TTC549 (cell line): ENCODE measurements at regions not wholly inside any gene's neighbourhood (a gene's known extent, or its start where the extent isn't known, plus 50 kb on each side); places are given as distances from the start of the nearest gene placed in this dataset.
"Not testable (repeated sequence)": the region's sequence is repeated elsewhere in the genome, so short reads cannot be mapped to it uniquely, and the experiment has no call there.

Experiments used
- FAIRE-seq: peaks from 2 replicates; lab custom pipeline; 2012; peaks lifted over from hg19 to GRCh38; lab: Jason Lieb, UNC

DNA sequence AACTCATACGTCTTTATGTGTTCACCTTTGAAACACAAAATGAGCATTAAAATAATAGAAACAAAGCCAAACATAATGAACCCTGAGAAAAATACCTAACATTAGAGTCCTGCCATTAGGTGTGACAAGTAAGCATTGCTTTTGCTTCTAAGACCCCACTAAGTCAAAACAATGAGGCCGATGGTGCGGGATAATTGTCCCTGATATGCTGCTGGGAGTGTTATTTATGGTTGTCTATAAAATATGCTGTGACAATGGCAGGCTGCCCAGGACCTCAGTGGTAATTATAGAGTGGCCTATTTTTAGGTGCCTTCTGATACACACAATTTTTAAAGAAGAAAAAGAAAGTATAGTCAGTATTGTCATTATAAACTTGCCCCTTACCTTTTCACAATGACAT is 1423.1 kb downstream of the AMY1C start:
- FAIRE-seq, result no peak

DNA sequence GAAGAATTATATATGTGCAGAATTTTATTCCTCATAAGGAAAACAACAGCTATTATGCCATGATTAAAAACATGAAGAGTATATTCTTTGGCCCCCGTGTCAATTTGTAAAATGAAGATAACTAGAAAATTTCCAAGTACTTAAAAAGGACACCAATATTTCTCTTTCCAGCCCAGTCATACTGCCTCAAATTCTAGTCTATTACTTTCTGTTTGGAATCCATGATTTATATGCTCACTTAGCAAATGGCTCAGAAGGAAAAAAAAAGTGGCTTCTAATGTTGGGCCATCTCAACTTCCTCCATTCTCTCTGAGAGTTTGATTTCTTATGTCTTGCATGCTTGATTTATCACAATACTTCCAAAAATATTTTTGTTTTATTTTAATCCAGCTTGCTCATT is 1431.1 kb downstream of the AMY1C start:
- FAIRE-seq, result no peak

- FAIRE-seq, result no peak
Measured at GRCh38 chr1:105204836-105205371, 1455.2 kb downstream of the AMY1C start.

- no peak for FAIRE-seq
Measured at GRCh38 chr1:105208581-105208980, 1458.9 kb downstream of the AMY1C start.

- no peak for FAIRE-seq
Measured at GRCh38 chr1:105210747-105211146, 1461.0 kb downstream of the AMY1C start.

DNA sequence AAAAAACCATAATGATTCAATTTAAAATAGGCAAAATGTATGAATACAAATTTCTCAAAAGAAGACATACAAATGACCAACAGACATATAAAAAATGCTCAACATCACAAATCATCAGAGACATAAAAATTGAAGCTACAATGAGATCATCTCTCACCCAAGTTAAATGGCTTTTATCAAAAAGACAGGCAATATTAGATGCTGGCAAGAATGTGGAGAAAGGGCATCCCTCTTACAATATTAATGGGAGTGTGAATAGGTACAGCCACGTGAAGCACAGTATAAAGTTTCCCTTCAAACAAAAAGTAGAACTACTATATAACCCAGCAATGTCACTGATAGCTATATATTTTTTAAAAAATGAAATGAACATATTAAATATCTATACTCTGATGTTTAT is 1481.7 kb downstream of the AMY1C start:
- FAIRE-seq, result no peak

GRCh38 chr1:105243411-105243810 is 1493.7 kb downstream of the AMY1C start:
- FAIRE-seq, result no peak

GRCh38 chr1:105243969-105244368 is 1494.3 kb downstream of the AMY1C start:
- FAIRE-seq, result no peak

- no peak for FAIRE-seq
Measured at GRCh38 chr1:105254906-105255305, 1505.2 kb downstream of the AMY1C start.

DNA sequence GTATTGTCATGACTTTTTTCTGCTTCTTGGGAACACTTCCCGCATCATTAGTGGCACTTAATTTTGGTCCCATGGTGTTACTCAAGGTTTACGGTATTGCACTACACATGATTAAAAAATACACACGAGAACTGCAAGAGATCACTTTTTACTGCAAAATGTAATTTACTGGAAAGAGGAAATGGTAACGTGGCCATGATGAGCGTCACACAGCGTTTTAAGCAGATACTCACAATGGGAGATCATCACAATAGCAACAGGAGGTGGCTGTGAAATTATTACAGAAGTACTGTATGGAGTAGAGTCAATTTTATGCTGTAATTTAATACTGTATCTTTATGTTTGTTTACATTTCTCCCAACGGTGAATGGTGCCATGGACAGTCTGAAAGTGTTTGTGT is 1510.3 kb downstream of the AMY1C start:
- no peak for FAIRE-seq

DNA sequence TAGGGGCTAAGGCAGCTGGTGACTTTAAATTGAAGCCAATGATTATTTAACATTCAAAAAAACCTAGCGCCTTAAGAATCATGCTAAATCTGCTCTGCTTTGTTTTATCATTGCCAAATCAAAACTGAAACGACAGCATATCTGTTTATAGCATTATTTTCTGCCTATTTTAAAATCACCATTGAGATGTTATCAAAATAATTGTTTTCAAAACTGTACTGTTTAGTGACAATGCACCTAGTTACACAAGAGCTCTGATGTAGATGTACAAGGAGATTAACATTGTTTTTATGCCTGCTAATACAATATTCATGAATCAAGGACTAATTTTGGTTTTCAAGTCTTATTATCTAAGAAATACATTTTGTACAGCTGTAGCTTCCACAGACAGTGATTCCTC is 1521.3 kb downstream of the AMY1C start:
- no peak for FAIRE-seq

- not testable (repeated sequence) for FAIRE-seq
Measured at GRCh38 chr1:105272376-105272775, 1522.7 kb downstream of the AMY1C start.

DNA sequence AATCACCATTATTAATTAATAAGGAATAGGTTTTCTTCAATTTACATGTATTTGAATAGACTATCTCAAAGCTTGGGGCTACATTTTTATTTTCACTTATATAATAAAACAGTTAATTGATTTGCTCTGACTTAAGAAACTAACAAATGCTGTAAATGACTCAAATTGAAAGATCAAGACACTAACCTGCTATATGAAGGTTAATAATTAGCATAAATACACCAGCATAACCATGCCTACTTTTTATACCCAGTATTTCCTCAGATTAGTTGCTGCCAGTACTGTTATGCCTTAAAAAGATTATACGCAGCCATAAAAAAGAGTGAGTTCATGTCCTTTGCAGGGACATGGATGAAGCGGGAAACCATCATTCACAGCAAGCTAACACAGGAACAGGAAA is 1545.1 kb downstream of the AMY1C start:
- FAIRE-seq, result no peak

DNA sequence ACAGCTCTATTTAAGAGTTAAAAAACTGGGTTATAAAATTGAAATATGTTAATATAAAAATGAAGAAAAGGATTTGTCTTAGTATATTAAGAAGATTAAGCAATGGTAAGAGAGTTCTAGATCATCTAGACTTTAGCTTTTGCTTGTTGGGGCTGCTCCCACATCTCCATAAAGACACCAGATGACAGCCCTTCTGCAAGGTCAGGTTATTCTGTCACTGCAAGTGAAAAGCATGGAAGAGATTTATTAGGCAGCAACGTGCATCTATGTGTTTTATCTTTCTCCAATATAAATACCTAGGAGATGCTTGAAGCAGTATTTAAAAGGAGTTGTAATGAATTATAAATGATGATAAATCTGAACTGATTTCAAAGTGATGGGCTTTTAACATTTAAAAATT is 1560.4 kb downstream of the AMY1C start:
- FAIRE-seq, result no peak

DNA sequence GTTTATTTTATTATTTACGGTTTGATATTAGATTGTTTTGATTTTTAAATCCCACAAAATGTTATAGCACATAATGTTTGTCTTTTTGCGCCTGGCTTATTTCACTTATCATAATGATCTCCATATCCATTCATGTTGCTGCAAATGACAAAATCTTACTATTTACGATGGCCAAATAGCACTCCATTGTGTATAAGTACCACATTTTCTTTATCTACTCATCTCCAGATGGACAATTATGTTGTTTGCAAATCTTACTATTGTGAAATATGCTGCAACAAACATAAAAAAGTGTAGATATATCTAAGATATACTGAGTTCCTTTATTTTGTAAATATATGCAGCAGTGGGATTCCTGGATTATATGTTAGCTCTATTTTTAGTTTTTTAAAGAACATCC is 1568.3 kb downstream of the AMY1C start:
- FAIRE-seq, result no peak

DNA sequence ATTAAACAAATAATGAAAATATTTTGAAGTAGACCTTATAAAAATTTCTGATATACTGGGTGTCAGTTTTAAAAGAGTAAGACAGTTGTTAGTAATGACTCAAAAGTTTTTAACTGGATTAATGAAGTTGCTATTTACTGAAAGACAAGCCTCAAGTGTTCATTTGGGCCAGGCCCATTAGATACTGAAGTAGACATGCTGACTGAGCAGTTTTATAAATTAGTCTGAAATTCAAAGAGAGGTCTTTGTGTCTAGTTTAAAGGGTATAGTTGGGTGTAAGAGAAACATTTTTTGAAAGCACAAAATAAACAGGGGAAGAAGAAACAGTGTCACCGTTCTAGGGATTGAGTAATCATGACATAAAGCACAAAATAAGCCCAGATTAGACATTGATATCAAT is 1577.2 kb downstream of the AMY1C start:
- no peak for FAIRE-seq

- FAIRE-seq, result no peak
Measured at GRCh38 chr1:105337420-105337819, 1587.7 kb downstream of the AMY1C start.

DNA sequence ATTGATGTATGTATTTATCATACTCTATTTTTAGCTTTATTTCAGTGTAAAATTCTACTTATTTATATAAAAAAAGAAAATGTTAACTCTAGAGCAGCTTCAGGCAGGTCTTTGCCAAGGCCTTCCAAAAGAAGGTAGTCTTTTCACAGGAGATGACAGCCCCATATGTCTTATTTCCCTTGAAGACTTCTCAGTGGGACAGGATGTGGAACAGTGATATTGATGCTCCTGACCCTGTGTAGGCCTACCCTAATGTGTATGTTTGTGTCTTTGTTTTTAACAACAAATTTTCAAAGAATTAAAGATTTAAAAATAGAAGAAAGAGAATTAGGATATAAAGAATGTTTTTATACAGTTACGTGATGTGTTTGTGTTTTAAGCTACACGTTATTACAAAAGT is 1593.6 kb downstream of the AMY1C start:
- no peak for FAIRE-seq

DNA sequence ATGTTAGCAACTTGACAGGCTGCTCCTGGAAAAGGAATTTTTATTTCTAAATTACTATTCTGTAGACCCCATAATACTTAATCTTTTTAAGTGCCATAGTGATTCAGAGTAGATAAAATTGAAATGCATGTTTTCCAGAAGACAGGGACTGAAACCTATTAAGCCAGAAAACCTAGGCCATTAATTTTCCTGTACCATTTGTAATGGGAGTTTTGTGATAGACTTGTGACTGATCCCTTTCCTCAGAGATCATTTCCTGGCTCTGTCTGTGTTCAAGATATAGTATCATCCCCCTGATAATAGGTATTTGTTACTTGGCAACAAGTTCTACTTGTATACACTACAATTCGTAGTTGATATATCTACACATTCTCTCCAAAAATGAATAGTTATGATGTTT is 1609.8 kb downstream of the AMY1C start:
- FAIRE-seq, result no peak

GRCh38 chr1:105362438-105362837 is 1612.7 kb downstream of the AMY1C start:
- FAIRE-seq, result no peak

- no peak for FAIRE-seq
Measured at GRCh38 chr1:105368446-105368845, 1618.7 kb downstream of the AMY1C start.

- FAIRE-seq, result no peak
Measured at GRCh38 chr1:105373681-105374080, 1624.0 kb downstream of the AMY1C start.

GRCh38 chr1:105386489-105386888 is 1636.8 kb downstream of the AMY1C start:
- no peak for FAIRE-seq

- FAIRE-seq, result no peak
Measured at GRCh38 chr1:105396001-105396400, 1646.3 kb downstream of the AMY1C start.

DNA sequence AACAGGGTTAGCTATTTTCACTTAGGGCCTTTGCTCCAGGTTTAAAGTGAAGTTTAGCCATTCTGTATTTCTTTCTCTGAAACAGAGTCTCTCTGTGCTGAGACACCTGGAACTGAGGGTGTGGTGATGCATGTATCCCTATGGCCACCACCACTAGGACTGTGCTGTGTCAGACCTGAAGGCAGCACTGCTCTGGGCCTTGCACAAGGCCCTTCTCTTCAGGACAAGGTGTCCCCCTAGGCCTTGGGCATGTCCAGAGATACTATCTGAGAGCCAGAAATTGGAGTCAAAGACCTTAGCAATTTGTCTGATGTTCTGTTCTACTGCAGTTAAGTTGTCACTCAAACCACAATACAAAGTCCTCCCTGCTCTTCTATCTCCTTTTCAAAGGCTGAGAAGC is 1649.2 kb downstream of the AMY1C start:
- FAIRE-seq, result no peak
